ENCODE measurements at regions not wholly inside any gene's neighbourhood (a gene's known extent, or its start where the extent isn't known, plus 50 kb on each side); places are given as distances from the start of the nearest gene placed in this dataset.

GRCh38 chr7:18289788-18290187 is 205.8 kb upstream of the HDAC9 start:
- TF ChIP-seq, protein P1, sequence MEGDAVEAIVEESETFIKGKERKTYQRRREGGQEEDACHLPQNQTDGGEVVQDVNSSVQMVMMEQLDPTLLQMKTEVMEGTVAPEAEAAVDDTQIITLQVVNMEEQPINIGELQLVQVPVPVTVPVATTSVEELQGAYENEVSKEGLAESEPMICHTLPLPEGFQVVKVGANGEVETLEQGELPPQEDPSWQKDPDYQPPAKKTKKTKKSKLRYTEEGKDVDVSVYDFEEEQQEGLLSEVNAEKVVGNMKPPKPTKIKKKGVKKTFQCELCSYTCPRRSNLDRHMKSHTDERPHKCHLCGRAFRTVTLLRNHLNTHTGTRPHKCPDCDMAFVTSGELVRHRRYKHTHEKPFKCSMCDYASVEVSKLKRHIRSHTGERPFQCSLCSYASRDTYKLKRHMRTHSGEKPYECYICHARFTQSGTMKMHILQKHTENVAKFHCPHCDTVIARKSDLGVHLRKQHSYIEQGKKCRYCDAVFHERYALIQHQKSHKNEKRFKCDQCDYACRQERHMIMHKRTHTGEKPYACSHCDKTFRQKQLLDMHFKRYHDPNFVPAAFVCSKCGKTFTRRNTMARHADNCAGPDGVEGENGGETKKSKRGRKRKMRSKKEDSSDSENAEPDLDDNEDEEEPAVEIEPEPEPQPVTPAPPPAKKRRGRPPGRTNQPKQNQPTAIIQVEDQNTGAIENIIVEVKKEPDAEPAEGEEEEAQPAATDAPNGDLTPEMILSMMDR (IDR thresholded peaks at IDR 0.05), result no peak
- TF ChIP-seq POLR2A (IDR thresholded peaks at IDR 0.05), result no peak
